HEK293T (cell line): ENCODE measurements at regions not wholly inside any gene's neighbourhood (a gene's known extent, or its start where the extent isn't known, plus 50 kb on each side); places are given as distances from the start of the nearest gene placed in this dataset.

Source experiments
- ARNT ChIP-seq: fragments of 450-650 bp; IDR thresholded peaks from 2 replicates; pipeline ENCODE4 v1.6.1; 2017; ENCODE audit warnings: mild to moderate bottlenecking
- ELF4 ChIP-seq: fragments of 450-650 bp; IDR thresholded peaks from 2 replicates; pipeline ENCODE4 v1.6.1; 2017; ENCODE audit warnings: antibody characterized with exemption
- FOXA1 ChIP-seq: fragments of 450-650 bp; IDR thresholded peaks from 2 replicates; pipeline ENCODE4 v1.6.1; 2016; ENCODE audit warnings: mild to moderate bottlenecking
- FOXM1 ChIP-seq: fragments of 450-650 bp; IDR thresholded peaks from 2 replicates; pipeline ENCODE4 v1.6.1; 2017; ENCODE audit warnings: mild to moderate bottlenecking, borderline replicate concordance
- L3MBTL2 ChIP-seq: fragments of 450-650 bp; conservative IDR thresholded peaks from 2 replicates; pipeline ENCODE4 v1.6.1; 2016; ENCODE audit warnings: mild to moderate bottlenecking
- SP1 ChIP-seq: fragments of 450-650 bp; IDR thresholded peaks from 2 replicates; pipeline ENCODE4 v1.6.1; 2017
- SUZ12 ChIP-seq: fragments of 450-650 bp; IDR thresholded peaks from 2 replicates; pipeline ENCODE4 v1.6.1; 2016; ENCODE audit warnings: mild to moderate bottlenecking
- TARDBP ChIP-seq: fragments of 450-650 bp; IDR thresholded peaks from 2 replicates; pipeline ENCODE4 v1.6.1; 2016
- ZNF384 ChIP-seq: fragments of 450-650 bp; IDR thresholded peaks from 2 replicates; pipeline ENCODE4 v1.6.1; 2016
- TF ChIP-seq, protein P1 (sequence below): fragments of 450-650 bp; IDR thresholded peaks from 2 replicates; pipeline ENCODE4 v1.6.1; 2016

DNA sequence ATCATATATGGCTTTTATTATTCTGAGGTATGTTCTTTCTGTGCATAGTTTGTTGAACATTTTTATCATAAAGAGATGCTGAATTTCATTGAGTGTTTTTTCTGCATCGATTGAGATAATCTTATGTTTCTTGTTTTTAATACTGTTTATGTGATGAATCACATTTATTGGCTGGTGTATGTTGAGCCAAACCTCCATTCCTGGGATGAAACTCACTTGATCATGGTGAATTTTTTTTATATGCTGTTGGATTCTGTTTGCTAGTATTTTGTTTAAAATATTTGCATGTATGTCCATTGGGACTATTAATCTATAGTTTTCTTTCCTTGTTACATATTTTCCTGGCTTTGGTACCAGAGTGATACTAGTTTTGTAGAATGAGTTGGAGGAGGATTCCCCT is 500.2 kb downstream of the CDH11 start:
- TF ChIP-seq SUZ12: no peak
- TF ChIP-seq ARNT: no peak
- TF ChIP-seq FOXM1: no peak
- TF ChIP-seq FOXA1: no peak
- TF ChIP-seq L3MBTL2: no peak
- no peak for TF ChIP-seq SP1
- no peak for TF ChIP-seq ELF4
- no peak for TF ChIP-seq TARDBP
- TF ChIP-seq ZNF384: no peak
- TF ChIP-seq, protein P1, sequence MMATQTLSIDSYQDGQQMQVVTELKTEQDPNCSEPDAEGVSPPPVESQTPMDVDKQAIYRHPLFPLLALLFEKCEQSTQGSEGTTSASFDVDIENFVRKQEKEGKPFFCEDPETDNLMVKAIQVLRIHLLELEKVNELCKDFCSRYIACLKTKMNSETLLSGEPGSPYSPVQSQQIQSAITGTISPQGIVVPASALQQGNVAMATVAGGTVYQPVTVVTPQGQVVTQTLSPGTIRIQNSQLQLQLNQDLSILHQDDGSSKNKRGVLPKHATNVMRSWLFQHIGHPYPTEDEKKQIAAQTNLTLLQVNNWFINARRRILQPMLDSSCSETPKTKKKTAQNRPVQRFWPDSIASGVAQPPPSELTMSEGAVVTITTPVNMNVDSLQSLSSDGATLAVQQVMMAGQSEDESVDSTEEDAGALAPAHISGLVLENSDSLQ: no peak
